Endothelial cell of umbilical vein (primary cell): ENCODE measurements at regions not wholly inside any gene's neighbourhood (a gene's known extent, or its start where the extent isn't known, plus 50 kb on each side); places are given as distances from the start of the nearest gene placed in this dataset.
A peak's percentile ranks its signal among the peaks of the same experiment; 100 is the strongest.

Source experiments
- BruUV-seq: library from RNA; stranded (reverse); fragments of 400-500 nt; replicated peaks from 2 replicates; lab custom pipeline; 2021; lab: Mats Ljungman, UMichigan
- CTCF ChIA-PET: fragments of 300-600, 350-600 bp; sonication (Branson Sonifier 250); formaldehyde crosslinking; loops from one replicate; lab custom pipeline; 2021; ENCODE audit warnings: antibody characterized with exemption, inconsistent platforms; lab: Charles Lee
- POLR2A ChIA-PET: fragments of 300-600, 350-600 bp; sonication (Branson Sonifier 250); formaldehyde crosslinking; loops from one replicate; lab custom pipeline; 2021; ENCODE audit warnings: antibody characterized with exemption, inconsistent platforms; lab: Charles Lee
- DNase-seq: peaks from one replicate; pipeline ENCODE4 v3.0.0-alpha.2; 2011; ENCODE audit warnings: low read depth, low spot score
- FAIRE-seq: peaks from 2 replicates; lab custom pipeline; 2011; peaks lifted over from hg19 to GRCh38; lab: Jason Lieb, UNC
- H2AFZ ChIP-seq: 2 replicates; pipeline ENCODE4 v1.6.0; 2012; ENCODE audit warnings: low read depth, low read length, control low read depth, inconsistent platforms
- H3K27ac ChIP-seq: 2 replicates; pipeline ENCODE4 v1.5.1; 2011; ENCODE audit warnings: low read depth, mild to moderate bottlenecking, control low read depth, low read length, moderate library complexity; ENCODE audit not compliant: insufficient read depth
- H3K27me3 ChIP-seq, 2 experiments: 2 replicates each; pipeline versions ENCODE4 v1.6.0 to v1.6.1; 2011; ENCODE audit warnings: low read length in 2 of 2, mixed read lengths in 1 of 2; ENCODE audit not compliant: control insufficient read depth in 2 of 2, insufficient read depth in 2 of 2
- H3K36me3 ChIP-seq, 2 experiments: 2 replicates in 1 of 2; 3 replicates in 1 of 2; pipeline ENCODE4 v1.5.1; 2011; ENCODE audit warnings: low read length in 2 of 2, mild to moderate bottlenecking in 1 of 2, moderate library complexity in 1 of 2; ENCODE audit not compliant: control insufficient read depth in 2 of 2, insufficient read depth in 2 of 2; ENCODE audit errors: extremely low read depth in 1 of 2
- H3K4me1 ChIP-seq: 3 replicates; pipeline ENCODE4 v1.5.1; 2011; ENCODE audit warnings: mild to moderate bottlenecking, low read length; ENCODE audit not compliant: control insufficient read depth, insufficient read depth; ENCODE audit errors: extremely low read depth
- H3K4me2 ChIP-seq: 2 replicates; pipeline ENCODE4 v1.6.1; 2011; ENCODE audit warnings: low read length, control low read depth, mixed read lengths; ENCODE audit not compliant: insufficient read depth
- H3K4me3 ChIP-seq, 3 experiments: fragments of 200-600 bp in 1 of 3; sonication (generic), shearing (Covaris generic) in 1 of 3; replicated peaks in 1 of 3; 2 replicates each; pipeline ENCODE4 v1.5.1; 2011 to 2016; ENCODE audit warnings: control low read depth in 3 of 3, low read length in 3 of 3, mild to moderate bottlenecking in 2 of 3, inconsistent platforms in 1 of 3, low read depth in 1 of 3, moderate library complexity in 1 of 3; ENCODE audit not compliant: insufficient read depth in 1 of 3
- H3K79me2 ChIP-seq: 2 replicates; pipeline ENCODE4 v1.6.0; 2012; ENCODE audit warnings: low read length, inconsistent platforms; ENCODE audit not compliant: control insufficient read depth, insufficient read depth
- H3K9ac ChIP-seq: replicated peaks from 2 replicates; pipeline ENCODE3; 2011; ENCODE audit warnings: low read length, control low read depth; ENCODE audit not compliant: insufficient read depth; ENCODE audit errors: extremely low read depth
- H3K9me1 ChIP-seq: replicated peaks from 3 replicates; pipeline ENCODE4 v1.6.0; 2011; ENCODE audit warnings: mild to moderate bottlenecking, low read length; ENCODE audit not compliant: control insufficient read depth, insufficient read depth; ENCODE audit errors: extremely low read depth
- H3K9me3 ChIP-seq: replicated peaks from 2 replicates; pipeline ENCODE4 v1.5.1; 2012; ENCODE audit warnings: low read length, inconsistent platforms; ENCODE audit not compliant: control insufficient read depth, insufficient read depth
- H4K20me1 ChIP-seq: replicated peaks from 2 replicates; pipeline ENCODE3; 2011; ENCODE audit warnings: mild to moderate bottlenecking, low read length; ENCODE audit not compliant: control insufficient read depth, insufficient read depth; ENCODE audit errors: extremely low read depth
- GATA2 ChIP-seq: IDR thresholded peaks from 2 replicates; pipeline ENCODE4 v1.7.0; 2011; ENCODE audit warnings: low read depth, mild to moderate bottlenecking, moderate library complexity, mixed read lengths, low read length; ENCODE audit not compliant: insufficient read length, insufficient read depth
- dilution Hi-C: fragments of 300-500 bp; cut with MboI; formaldehyde crosslinking; loops from one replicate; pipeline ENCODE4 v1.15.0; 2019; ENCODE audit warnings: low sequenced_read_pairs; ENCODE audit not compliant: extremely low pct_ligation_motif_present
- intact Hi-C: fragments of 100-400 bp; cut with micrococcal nuclease; formaldehyde crosslinking; loops from one replicate; pipeline ENCODE4 v1.10.0; 2022
- TF ChIP-seq, protein P1 (sequence below): IDR thresholded peaks from 2 replicates; pipeline ENCODE4 v1.6.1; 2011; ENCODE audit not compliant: insufficient read depth, insufficient read length

DNA sequence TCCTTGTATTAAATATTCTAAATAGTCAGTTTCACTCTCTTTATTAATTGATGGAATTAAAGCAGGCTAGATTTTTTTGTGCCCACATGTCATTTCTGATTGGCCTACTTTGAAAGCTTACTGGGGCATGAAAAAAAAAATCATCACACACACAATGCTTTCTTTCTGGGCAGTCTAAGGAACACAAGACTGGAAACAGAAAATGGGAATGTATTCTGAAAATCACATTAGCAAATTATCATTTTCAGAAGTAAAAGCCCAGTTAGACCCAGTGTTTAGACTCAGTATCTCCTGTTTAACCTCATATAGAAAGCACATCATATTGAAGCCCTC, 339.4 kb downstream of the SPRY2 start:
- Histone ChIP-seq H3K9me1 (no peaks in the 10 kb centered on the region), H3K36me3 (no peaks in the 10 kb centered on the region), H3K4me2 (no peak overlapping the region), H3K4me1 (peaks cover 6% of the 10 kb centered on the region), H3K27ac (no peak overlapping the region), H3K9ac (no peak overlapping the region), H3K79me2 (no peaks in the 10 kb centered on the region), H3K27me3 (no peaks in the 10 kb centered on the region), H4K20me1 (no peaks in the 10 kb centered on the region), H3K4me3 (no peak overlapping the region), H3K9me3 (no peaks in the 10 kb centered on the region), H2AFZ (no peak overlapping the region)
- BruUV-seq: no TSS peak
- no peak for DNase-seq
- intact Hi-C loops (no loop called here), dilution Hi-C loops (no loop called here)
- FAIRE-seq: no peak
- POLR2A ChIA-PET: no interaction called here
- TF ChIP-seq, protein P1, sequence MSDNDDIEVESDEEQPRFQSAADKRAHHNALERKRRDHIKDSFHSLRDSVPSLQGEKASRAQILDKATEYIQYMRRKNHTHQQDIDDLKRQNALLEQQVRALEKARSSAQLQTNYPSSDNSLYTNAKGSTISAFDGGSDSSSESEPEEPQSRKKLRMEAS: no peak
- CTCF ChIA-PET: interaction anchor here (0.6 to 1.5 kb wide), 2 partner anchors 65 to 341 kb away, joined by 3 to 4 read pairs; no protein-coding TSS in a partner anchor

DNA sequence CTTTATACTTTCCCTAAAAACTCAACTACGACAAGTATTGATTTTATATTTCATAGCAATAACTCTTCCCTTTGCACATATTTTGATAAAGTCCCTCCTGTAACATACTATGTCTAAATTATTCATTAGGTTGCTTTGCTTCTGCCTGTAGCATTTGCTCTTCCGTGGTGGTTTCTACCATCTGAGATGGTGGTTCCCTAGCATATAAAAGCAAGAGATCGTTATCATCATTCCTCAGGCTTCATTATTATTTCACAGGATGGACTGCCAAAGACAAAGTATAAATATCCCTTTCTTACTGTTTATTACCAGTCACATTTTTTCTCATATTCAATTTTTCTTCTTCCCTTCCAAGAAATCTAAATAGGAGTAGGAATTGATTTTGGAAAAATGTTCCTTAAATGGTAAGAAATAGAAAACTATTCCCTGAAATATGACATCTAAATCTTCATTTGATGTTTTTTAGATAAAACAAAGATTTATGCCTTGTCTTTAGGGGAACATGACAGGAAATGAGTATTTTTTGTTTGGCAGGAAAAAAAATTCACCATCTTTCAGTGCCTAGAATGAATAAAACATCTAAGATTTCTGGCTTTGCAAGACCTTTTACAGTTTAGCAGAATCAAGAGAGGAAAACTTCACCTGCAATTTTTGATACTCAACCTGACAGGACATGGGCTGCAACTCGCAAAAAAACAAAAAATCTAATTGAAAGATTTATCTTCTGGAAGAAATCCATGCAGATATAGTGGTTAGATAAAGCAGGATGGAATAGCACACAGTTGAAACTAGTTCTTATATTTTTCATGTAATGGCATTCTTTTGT, 340.0 kb downstream of the SPRY2 start:
- intact Hi-C loops: no loop called here
- H3K79me2 ChIP-seq: no peaks in the 10 kb centered on the region
- no peak overlapping the region for H2AFZ ChIP-seq
- ChIA-PET CTCF (interaction anchor here (0.6 to 1.5 kb wide), 2 partner anchors 64 to 342 kb away, joined by 3 to 4 read pairs; no protein-coding TSS in a partner anchor), POLR2A (no interaction called here)
- H4K20me1 ChIP-seq: no peaks in the 10 kb centered on the region
- H3K27me3 ChIP-seq: no peaks in the 10 kb centered on the region
- H3K9ac ChIP-seq: no peak overlapping the region
- TF ChIP-seq, protein P1: no peak
- peak; percentile 70 for TF ChIP-seq GATA2
- H3K4me3 ChIP-seq: no peak overlapping the region
- no peak overlapping the region for H3K27ac ChIP-seq
- FAIRE-seq (no peak), DNase-seq (peak; percentile 30)
- H3K4me2 ChIP-seq: no peak overlapping the region
- H3K9me3 ChIP-seq: no peaks in the 10 kb centered on the region
- no peaks in the 10 kb centered on the region for H3K36me3 ChIP-seq
- no TSS peak for BruUV-seq
- H3K9me1 ChIP-seq: no peaks in the 10 kb centered on the region
- peaks cover 6% of the 10 kb centered on the region for H3K4me1 ChIP-seq
- dilution Hi-C loops: no loop called here
